HG02970 (cell line): ENCODE measurements at regions not wholly inside any gene's neighbourhood (a gene's known extent, or its start where the extent isn't known, plus 50 kb on each side); places are given as distances from the start of the nearest gene placed in this dataset.

Experiments used
- ATAC-seq: cut with Tn5 transposase; IDR thresholded peaks from one replicate; pipeline ENCODE4 v1.9.1; 2021; ENCODE audit warnings: mild to moderate bottlenecking, moderate library complexity, moderate number of reproducible peaks; ENCODE audit not compliant: unreplicated experiment, low FRiP score

- ATAC-seq = no peak
These were observed 60.3 kb upstream of the RIPPLY2 start for GRCh38 chr6:83792846-83793245.

- no peak for ATAC-seq
These were observed 71.7 kb upstream of the RIPPLY2 start for GRCh38 chr6:83781506-83781905.

- ATAC-seq = peak; percentile 73
These were observed 62.0 kb upstream of the SNAP91 start for GRCh38 chr6:83770910-83771309.

- no peak for ATAC-seq
These were observed 60.5 kb upstream of the SNAP91 start for GRCh38 chr6:83769413-83769812.

- no peak for ATAC-seq
These were observed 58.1 kb upstream of the SNAP91 start for GRCh38 chr6:83767033-83767432.
